IPS-NIHi7 (cell line): ENCODE measurements at regions not wholly inside any gene's neighbourhood (a gene's known extent, or its start where the extent isn't known, plus 50 kb on each side); places are given as distances from the start of the nearest gene placed in this dataset.

Experiments used
- DNase-seq: peaks from one replicate; pipeline ENCODE4 v3.0.0; 2012; ENCODE audit warnings: mixed read lengths; ENCODE audit errors: extremely low spot score

- no peak for DNase-seq
Measured at GRCh38 chr5:107216587-107216986, 454.1 kb downstream of the EFNA5 start.

GRCh38 chr5:107215611-107216010 is 455.1 kb downstream of the EFNA5 start:
- DNase-seq: no peak

GRCh38 chr5:107213025-107213424 is 457.7 kb downstream of the EFNA5 start:
- no peak for DNase-seq

GRCh38 chr5:107211630-107212029 is 459.1 kb downstream of the EFNA5 start:
- DNase-seq: no peak

GRCh38 chr5:107208867-107209266 is 461.9 kb downstream of the EFNA5 start:
- DNase-seq: no peak

GRCh38 chr5:107204413-107204812 is 466.3 kb downstream of the EFNA5 start:
- no peak for DNase-seq

GRCh38 chr5:107203243-107203642 is 467.5 kb downstream of the EFNA5 start:
- DNase-seq: no peak

GRCh38 chr5:107199756-107200155 is 471.0 kb downstream of the EFNA5 start:
- DNase-seq: no peak

- no peak for DNase-seq
Measured at GRCh38 chr5:107196500-107197059, 474.2 kb downstream of the EFNA5 start.

GRCh38 chr5:107195890-107196395 is 474.8 kb downstream of the EFNA5 start:
- no peak for DNase-seq

GRCh38 chr5:107184871-107185270 is 485.9 kb downstream of the EFNA5 start:
- no peak for DNase-seq

- DNase-seq: no peak
Measured at GRCh38 chr5:107184066-107184465, 486.7 kb downstream of the EFNA5 start.

- no peak for DNase-seq
Measured at GRCh38 chr5:107170620-107171019, 500.1 kb downstream of the EFNA5 start.

GRCh38 chr5:107169867-107170266 is 500.9 kb downstream of the EFNA5 start:
- no peak for DNase-seq

- DNase-seq: no peak
Measured at GRCh38 chr5:107168848-107169752, 501.6 kb downstream of the EFNA5 start.

GRCh38 chr5:107168086-107168485 is 502.7 kb downstream of the EFNA5 start:
- no peak for DNase-seq

GRCh38 chr5:107165296-107165695 is 505.4 kb downstream of the EFNA5 start:
- no peak for DNase-seq

GRCh38 chr5:107157809-107158208 is 512.9 kb downstream of the EFNA5 start:
- no peak for DNase-seq

- no peak for DNase-seq
Measured at GRCh38 chr5:107155707-107156106, 515.0 kb downstream of the EFNA5 start.

- no peak for DNase-seq
Measured at GRCh38 chr5:107154593-107154992, 516.1 kb downstream of the EFNA5 start.

- no peak for DNase-seq
Measured at GRCh38 chr5:107153283-107153682, 517.5 kb downstream of the EFNA5 start.

- no peak for DNase-seq
Measured at GRCh38 chr5:107149243-107150005, 521.3 kb downstream of the EFNA5 start.
